Naive thymus-derived CD4-positive, alpha-beta T cell (primary cell): ENCODE measurements at regions not wholly inside any gene's neighbourhood (a gene's known extent, or its start where the extent isn't known, plus 50 kb on each side); places are given as distances from the start of the nearest gene placed in this dataset.

Experiments used
- ATAC-seq: fragments of 150-1000 bp; cut with Tn5 transposase; 2 replicates; pipeline ENCODE4 v1.10.0; 2021; ENCODE audit warnings: mild to moderate bottlenecking, moderate library complexity
- CTCF ChIA-PET: fragments of 350-600 bp; sonication (Branson Sonifier 250); formaldehyde crosslinking; loops from one replicate; lab custom pipeline; 2021; ENCODE audit warnings: antibody characterized with exemption; lab: Charles Lee
- POLR2A ChIA-PET: fragments of 350-600 bp; sonication (Branson Sonifier 250); formaldehyde crosslinking; loops from one replicate; lab custom pipeline; 2021; ENCODE audit warnings: antibody characterized with exemption, inconsistent platforms; lab: Charles Lee
- DNase-seq, 9 donors: peaks; one replicate each; pipeline versions ENCODE4 v3.0.0 to v3.0.0-alpha.2; 2020 to 2022; ENCODE audit warnings: mixed read lengths in 1 of 9
- H3K27ac ChIP-seq: one replicate; pipeline ENCODE4 v1.7.0; 2013; ENCODE audit warnings: mild to moderate bottlenecking, low read depth, low read length, moderate library complexity
- H3K27me3 ChIP-seq, 2 donors: one replicate each; pipeline ENCODE4 v1.7.0; 2013; ENCODE audit warnings: low read length in 2 of 2, mild to moderate bottlenecking in 2 of 2, moderate library complexity in 2 of 2; ENCODE audit not compliant: control insufficient read depth in 2 of 2, insufficient read depth in 2 of 2
- H3K36me3 ChIP-seq, 3 experiments: 1 replicate in 2 of 3; 2 replicates in 1 of 3; pipeline ENCODE4 v1.7.0; 2013; ENCODE audit warnings: low read length in 3 of 3, mild to moderate bottlenecking in 3 of 3, moderate library complexity in 1 of 3; ENCODE audit not compliant: insufficient read depth in 3 of 3, control insufficient read depth in 2 of 3
- H3K4me1 ChIP-seq, 2 donors: one replicate each; pipeline ENCODE4 v1.7.0; 2013; ENCODE audit warnings: low read length in 2 of 2, mild to moderate bottlenecking in 2 of 2, moderate library complexity in 1 of 2; ENCODE audit not compliant: control insufficient read depth in 2 of 2, insufficient read depth in 2 of 2
- H3K4me3 ChIP-seq: 2 replicates; pipeline ENCODE4 v1.7.0; 2013; ENCODE audit warnings: mild to moderate bottlenecking, low read length
- H3K9me3 ChIP-seq, 3 experiments: 1 replicate in 2 of 3; 2 replicates in 1 of 3; pipeline ENCODE4 v1.7.0; 2013; ENCODE audit warnings: low read length in 3 of 3; ENCODE audit not compliant: control insufficient read depth in 2 of 3
- H3K27ac Mint-ChIP-seq, 9 donors: one replicate each; pipeline ENCODE4 v1.8.0; 2020 to 2022; ENCODE audit warnings: mixed read lengths in 9 of 9, mild to moderate bottlenecking in 8 of 9, moderate library complexity in 5 of 9, inconsistent platforms in 2 of 9
- H3K27me3 Mint-ChIP-seq, 5 donors: one replicate each; pipeline ENCODE4 v1.8.0; 2021 to 2022; ENCODE audit warnings: mixed read lengths in 5 of 5, mild to moderate bottlenecking in 1 of 5
- H3K36me3 Mint-ChIP-seq, 5 donors: one replicate each; pipeline ENCODE4 v1.8.0; 2020 to 2022; ENCODE audit warnings: mixed read lengths in 5 of 5, mild to moderate bottlenecking in 3 of 5, inconsistent platforms in 1 of 5
- H3K4me1 Mint-ChIP-seq, 7 donors: one replicate each; pipeline ENCODE4 v1.8.0; 2020 to 2022; ENCODE audit warnings: mixed read lengths in 7 of 7, mild to moderate bottlenecking in 3 of 7, inconsistent platforms in 1 of 7
- H3K4me3 Mint-ChIP-seq, 10 donors: one replicate each; pipeline ENCODE4 v1.8.0; 2020 to 2022; ENCODE audit warnings: mild to moderate bottlenecking in 10 of 10, mixed read lengths in 10 of 10, moderate library complexity in 6 of 10, inconsistent platforms in 2 of 10
- H3K9me3 Mint-ChIP-seq, 11 donors: one replicate each; pipeline ENCODE4 v1.8.0; 2020 to 2022; ENCODE audit warnings: mixed read lengths in 11 of 11, mild to moderate bottlenecking in 4 of 11, inconsistent platforms in 1 of 11, moderate library complexity in 1 of 11
- intact Hi-C, 2 donors: fragments of 100-400 bp; cut with micrococcal nuclease; formaldehyde crosslinking; loops; one replicate each; pipeline ENCODE4 v1.15.1; 2023

DNA sequence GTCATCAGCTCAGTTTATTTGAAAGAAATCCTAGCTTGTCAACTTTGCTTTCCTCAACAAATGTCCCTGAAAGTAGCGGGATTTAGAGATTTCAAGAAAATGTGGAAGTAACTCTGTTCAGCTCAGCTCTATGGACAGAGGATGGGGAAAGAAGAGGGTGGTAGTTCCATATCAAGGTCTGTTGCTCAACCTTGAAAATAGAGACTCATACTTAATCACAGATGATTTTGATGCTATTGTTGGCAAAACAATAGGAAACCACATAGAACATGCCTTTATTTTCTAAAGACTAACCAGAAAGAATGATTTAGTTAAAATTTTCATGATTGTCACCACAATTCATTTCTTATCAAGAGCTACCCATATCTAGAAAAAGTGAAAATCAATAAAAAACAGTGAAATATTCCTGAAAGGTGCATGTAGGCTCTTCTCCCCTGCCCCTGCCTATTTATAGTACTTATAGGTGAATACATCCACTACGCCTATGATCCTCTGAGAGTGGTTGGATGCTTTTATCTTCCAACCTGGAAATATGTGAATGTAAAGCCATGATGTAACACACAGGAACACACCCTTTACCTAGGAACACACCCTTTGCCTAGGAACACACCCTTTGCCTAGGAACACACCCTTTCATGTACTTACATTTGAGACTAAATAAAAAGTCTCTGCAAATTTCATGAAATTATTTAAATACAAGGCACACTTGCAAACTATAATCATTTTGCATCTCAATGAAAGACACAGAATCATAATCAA is 65.8 kb downstream of the ETAA1 start:
- H3K9me3 ChIP-seq: no peaks in the 10 kb centered on the region
- no peaks in the 10 kb centered on the region for H3K27me3 ChIP-seq
- no peak overlapping the region for H3K27ac ChIP-seq
- no peaks in the 10 kb centered on the region for H3K36me3 Mint-ChIP-seq
- DNase-seq (no peak), ATAC-seq (no peak)
- H3K27ac Mint-ChIP-seq: no peak overlapping the region
- no peak overlapping the region for H3K4me3 Mint-ChIP-seq
- ChIA-PET POLR2A (no interaction called here), CTCF (no interaction called here)
- H3K9me3 Mint-ChIP-seq: peaks cover 0 to 2% (median 0%) of the 10 kb centered on the region in 11 donors
- H3K4me3 ChIP-seq: no peak overlapping the region
- H3K36me3 ChIP-seq: no peaks in the 10 kb centered on the region
- peaks cover 0 to 9% (median 6%) of the 10 kb centered on the region in 5 donors for H3K27me3 Mint-ChIP-seq
- no peaks in the 10 kb centered on the region for H3K4me1 ChIP-seq
- H3K4me1 Mint-ChIP-seq: no peaks in the 10 kb centered on the region
- intact Hi-C loops: no loop called here

DNA sequence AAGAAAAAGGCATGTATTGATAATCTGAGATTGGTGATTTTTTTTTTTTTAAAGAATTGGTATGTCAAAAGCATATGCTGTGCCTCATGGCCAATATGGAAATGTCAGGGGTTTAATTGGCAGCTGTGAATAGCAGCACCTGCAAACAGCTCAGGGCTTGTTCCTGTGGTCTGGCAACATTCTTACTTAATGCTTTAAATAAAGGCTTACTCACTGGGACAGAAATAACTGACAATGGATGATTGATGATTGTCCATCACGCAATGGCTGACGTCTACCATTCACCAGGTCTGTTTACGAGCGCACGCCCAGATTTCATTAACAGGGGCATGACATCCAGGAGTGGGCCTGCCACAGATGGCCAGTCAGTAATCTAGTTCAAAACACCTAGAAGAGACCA is 66.7 kb downstream of the ETAA1 start:
- Mint-ChIP-seq H3K4me3 (no peak overlapping the region), H3K27ac (no peak overlapping the region), H3K4me1 (no peaks in the 10 kb centered on the region), H3K27me3 (peaks cover 0 to 9% (median 6%) of the 10 kb centered on the region in 5 donors), H3K9me3 (peaks cover 0 to 2% (median 0%) of the 10 kb centered on the region in 11 donors), H3K36me3 (no peaks in the 10 kb centered on the region)
- Histone ChIP-seq H3K4me3 (no peak overlapping the region), H3K36me3 (no peaks in the 10 kb centered on the region), H3K27ac (no peak overlapping the region), H3K9me3 (no peaks in the 10 kb centered on the region), H3K4me1 (no peaks in the 10 kb centered on the region), H3K27me3 (no peaks in the 10 kb centered on the region)
- DNase-seq: no peak
- ATAC-seq: no peak
- ChIA-PET CTCF (no interaction called here), POLR2A (no interaction called here)
- intact Hi-C loops: no loop called here

DNA sequence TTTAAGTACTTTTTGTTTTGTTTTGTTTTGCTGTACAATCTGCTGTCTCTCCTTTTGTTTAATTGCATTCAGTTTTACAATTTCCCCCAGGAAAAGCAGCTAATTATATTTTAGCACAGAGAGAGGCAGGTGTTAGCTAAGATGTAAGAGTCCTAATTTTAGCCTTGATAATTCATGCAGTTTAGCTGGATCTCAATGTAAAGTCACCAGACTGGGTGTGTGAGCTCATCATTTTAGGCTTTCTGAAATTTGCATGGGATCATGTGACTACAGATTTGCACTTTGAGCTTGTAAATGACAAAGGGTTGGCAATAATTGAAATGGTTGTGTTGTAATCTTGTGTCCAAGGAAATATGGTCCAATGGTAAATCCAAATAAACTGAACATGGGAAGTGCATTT is 68.5 kb downstream of the ETAA1 start:
- no peaks in the 10 kb centered on the region for H3K9me3 ChIP-seq
- POLR2A ChIA-PET: no interaction called here
- CTCF ChIA-PET: no interaction called here

DNA sequence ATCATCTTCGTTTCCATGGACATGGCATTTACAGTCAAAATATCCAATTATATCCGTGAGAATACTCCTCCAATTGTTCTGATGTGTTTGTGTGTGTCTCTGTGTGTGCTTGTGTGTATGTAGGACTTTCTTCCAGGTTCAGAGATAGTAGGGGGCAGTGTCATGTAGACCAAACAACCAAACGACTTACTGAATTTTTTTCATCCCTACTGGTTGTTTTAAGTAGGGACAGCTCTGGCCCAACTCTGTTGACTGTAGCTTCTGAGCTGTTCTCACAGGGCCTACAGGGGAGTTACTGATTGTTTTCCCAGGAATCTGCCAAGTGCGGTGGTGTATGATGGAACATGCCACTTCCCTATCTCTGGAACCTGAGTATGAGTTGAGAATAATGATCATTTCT is 69.6 kb downstream of the ETAA1 start:
- ChIA-PET CTCF (no interaction called here), POLR2A (no interaction called here)
- no peak for ATAC-seq
- Mint-ChIP-seq H3K27ac (no peak overlapping the region), H3K27me3 (peaks cover 0 to 6% (median 0%) of the 10 kb centered on the region in 5 donors), H3K36me3 (no peaks in the 10 kb centered on the region), H3K9me3 (peaks cover 0 to 2% (median 0%) of the 10 kb centered on the region in 11 donors), H3K4me1 (no peaks in the 10 kb centered on the region), H3K4me3 (no peak overlapping the region)
- H3K9me3 ChIP-seq: no peaks in the 10 kb centered on the region
- no peaks in the 10 kb centered on the region for H3K27me3 ChIP-seq
- H3K27ac ChIP-seq: no peak overlapping the region
- no peaks in the 10 kb centered on the region for H3K4me1 ChIP-seq
- DNase-seq: no peak
- intact Hi-C loops: no loop called here
- no peak overlapping the region for H3K4me3 ChIP-seq
- H3K36me3 ChIP-seq: no peaks in the 10 kb centered on the region

More for the DNA sequence above, 68.5 kb downstream of the ETAA1 start:
- Mint-ChIP-seq H3K36me3 (no peaks in the 10 kb centered on the region), H3K9me3 (peaks cover 0 to 2% (median 0%) of the 10 kb centered on the region in 11 donors), H3K27me3 (peaks cover 0 to 2% (median 0%) of the 10 kb centered on the region in 5 donors), H3K4me3 (no peak overlapping the region), H3K27ac (no peak overlapping the region), H3K4me1 (no peaks in the 10 kb centered on the region)
- Histone ChIP-seq H3K27ac (no peak overlapping the region), H3K4me3 (no peak overlapping the region), H3K4me1 (no peaks in the 10 kb centered on the region), H3K27me3 (no peaks in the 10 kb centered on the region), H3K36me3 (no peaks in the 10 kb centered on the region)
- intact Hi-C loops: no loop called here
- DNase-seq (no peak), ATAC-seq (no peak)

DNA sequence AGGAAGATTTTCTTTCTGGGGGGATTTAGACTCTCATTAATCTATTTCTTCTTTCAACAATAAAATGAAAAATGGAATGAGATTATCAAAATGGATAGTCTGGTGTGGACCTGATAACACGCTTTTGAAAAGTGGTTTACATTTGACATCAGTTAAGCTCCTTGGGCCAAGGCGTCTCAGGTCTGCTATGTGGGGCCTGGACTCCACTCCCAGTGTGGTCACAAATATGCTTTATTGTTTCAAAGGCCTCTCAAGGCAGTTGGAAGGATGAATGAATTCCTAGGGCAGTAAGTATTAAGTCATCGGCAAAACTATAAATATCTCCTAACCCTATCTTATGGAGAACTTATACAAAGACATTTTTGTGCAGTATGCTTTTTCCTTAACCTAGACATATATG is 74.5 kb downstream of the ETAA1 start:
- ATAC-seq: no peak
- Mint-ChIP-seq H3K36me3 (no peaks in the 10 kb centered on the region), H3K27ac (no peak overlapping the region), H3K27me3 (peaks cover 0 to 16% (median 7%) of the 10 kb centered on the region in 5 donors), H3K9me3 (peaks cover 0 to 1% (median 0%) of the 10 kb centered on the region in 11 donors), H3K4me1 (no peaks in the 10 kb centered on the region), H3K4me3 (no peak overlapping the region)
- Histone ChIP-seq H3K4me1 (no peaks in the 10 kb centered on the region), H3K9me3 (no peaks in the 10 kb centered on the region), H3K36me3 (no peaks in the 10 kb centered on the region), H3K27me3 (no peaks in the 10 kb centered on the region), H3K27ac (no peak overlapping the region), H3K4me3 (no peak overlapping the region)
- no peak for DNase-seq
- ChIA-PET POLR2A (no interaction called here), CTCF (no interaction called here)
- intact Hi-C loops: no loop called here

DNA sequence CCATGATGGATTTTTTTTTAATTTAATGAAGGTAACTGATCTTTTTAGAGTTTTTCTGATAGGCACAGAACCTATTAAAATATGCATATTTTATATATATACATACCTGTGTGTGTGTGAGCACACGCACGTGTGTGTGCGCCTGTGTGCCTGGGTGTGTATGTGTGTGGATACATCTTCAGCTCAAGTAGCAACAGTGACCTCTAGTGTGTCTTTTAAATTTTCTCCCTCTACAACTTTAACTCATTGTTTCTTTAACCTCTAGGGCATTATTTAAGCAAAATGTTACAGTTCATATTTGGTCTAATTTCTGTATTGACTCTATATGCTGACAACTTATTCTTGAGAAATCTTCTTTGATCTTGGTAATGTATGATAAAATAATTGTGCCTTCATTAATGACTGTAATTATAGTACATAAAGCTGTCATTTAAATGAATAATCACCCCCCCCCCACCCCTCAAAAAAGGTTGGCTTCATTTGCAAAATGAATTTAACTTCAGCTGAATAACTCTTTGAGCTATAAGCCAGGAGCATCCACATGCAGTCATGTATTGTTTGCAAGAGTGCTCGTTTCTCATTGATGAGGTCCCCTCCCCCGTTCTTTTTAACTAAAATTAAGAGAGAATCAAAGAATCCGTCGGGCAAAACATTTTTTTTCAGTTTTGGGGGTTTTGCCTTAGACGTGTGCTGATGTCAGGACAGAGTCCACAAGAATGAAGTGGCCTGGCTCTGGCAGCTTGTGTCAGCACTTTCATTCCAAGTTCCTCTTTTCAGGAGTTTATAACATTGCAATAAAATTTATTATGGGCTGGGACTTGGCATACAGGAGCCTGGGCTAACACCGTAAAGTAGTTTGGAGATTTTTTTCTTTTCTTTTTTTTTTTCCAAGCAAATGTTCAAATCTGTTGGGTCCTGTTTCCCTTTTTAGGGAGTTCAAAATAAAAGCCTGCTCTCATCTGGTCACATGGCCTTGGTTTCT is 80.0 kb downstream of the ETAA1 start:
- Histone ChIP-seq H3K27me3 (no peaks in the 10 kb centered on the region), H3K27ac (no peak overlapping the region), H3K9me3 (no peaks in the 10 kb centered on the region), H3K36me3 (no peaks in the 10 kb centered on the region), H3K4me1 (no peaks in the 10 kb centered on the region), H3K4me3 (no peak overlapping the region)
- no peak for ATAC-seq
- Mint-ChIP-seq H3K36me3 (no peaks in the 10 kb centered on the region), H3K27ac (no peak overlapping the region), H3K4me1 (no peaks in the 10 kb centered on the region), H3K9me3 (peaks cover 0 to 2% (median 0%) of the 10 kb centered on the region in 11 donors), H3K27me3 (peaks cover 0 to 39% (median 24%) of the 10 kb centered on the region in 5 donors), H3K4me3 (no peak overlapping the region)
- intact Hi-C loops: no loop called here
- ChIA-PET CTCF (no interaction called here), POLR2A (no interaction called here)
- DNase-seq: no peak
